ENCODE measurements at regions not wholly inside any gene's neighbourhood (a gene's known extent, or its start where the extent isn't known, plus 50 kb on each side); places are given as distances from the start of the nearest gene placed in this dataset.

DNA sequence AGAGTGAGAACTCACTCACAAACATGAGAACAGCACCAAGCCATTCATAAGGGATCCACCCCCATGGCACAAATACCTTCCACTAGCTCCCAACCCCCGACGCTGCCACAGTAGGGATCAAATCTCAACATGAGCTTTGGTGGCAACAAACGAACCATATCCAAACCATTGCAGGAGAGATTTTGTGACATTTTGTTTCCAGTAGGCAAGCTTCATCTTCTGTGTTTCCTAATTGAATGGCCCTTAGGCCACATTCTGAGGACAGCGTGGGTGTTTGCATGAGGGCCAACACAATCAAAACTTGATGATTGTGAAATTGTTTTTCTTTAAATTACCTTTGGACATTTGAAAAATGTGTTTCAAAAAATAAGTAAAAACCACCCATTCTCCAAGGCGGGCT is 102.6 kb upstream of the LNX1 start:
- TF ChIP-seq, protein P1, sequence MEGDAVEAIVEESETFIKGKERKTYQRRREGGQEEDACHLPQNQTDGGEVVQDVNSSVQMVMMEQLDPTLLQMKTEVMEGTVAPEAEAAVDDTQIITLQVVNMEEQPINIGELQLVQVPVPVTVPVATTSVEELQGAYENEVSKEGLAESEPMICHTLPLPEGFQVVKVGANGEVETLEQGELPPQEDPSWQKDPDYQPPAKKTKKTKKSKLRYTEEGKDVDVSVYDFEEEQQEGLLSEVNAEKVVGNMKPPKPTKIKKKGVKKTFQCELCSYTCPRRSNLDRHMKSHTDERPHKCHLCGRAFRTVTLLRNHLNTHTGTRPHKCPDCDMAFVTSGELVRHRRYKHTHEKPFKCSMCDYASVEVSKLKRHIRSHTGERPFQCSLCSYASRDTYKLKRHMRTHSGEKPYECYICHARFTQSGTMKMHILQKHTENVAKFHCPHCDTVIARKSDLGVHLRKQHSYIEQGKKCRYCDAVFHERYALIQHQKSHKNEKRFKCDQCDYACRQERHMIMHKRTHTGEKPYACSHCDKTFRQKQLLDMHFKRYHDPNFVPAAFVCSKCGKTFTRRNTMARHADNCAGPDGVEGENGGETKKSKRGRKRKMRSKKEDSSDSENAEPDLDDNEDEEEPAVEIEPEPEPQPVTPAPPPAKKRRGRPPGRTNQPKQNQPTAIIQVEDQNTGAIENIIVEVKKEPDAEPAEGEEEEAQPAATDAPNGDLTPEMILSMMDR (IDR thresholded peaks at IDR 0.05; ENCODE audit: borderline replicate concordance, extremely low read depth, low read length, poor library complexity, severe bottlenecking), result no peak
- no peak for TF ChIP-seq EZH2 (IDR thresholded peaks at IDR 0.05; ENCODE audit: borderline replicate concordance, low read depth, low read length, severe bottlenecking)
